Osteoblast (primary cell): ENCODE measurements at regions not wholly inside any gene's neighbourhood (a gene's known extent, or its start where the extent isn't known, plus 50 kb on each side); places are given as distances from the start of the nearest gene placed in this dataset.
A peak's percentile ranks its signal among the peaks of the same experiment; 100 is the strongest.

Experiments used
- DNase-seq: peaks from one replicate; pipeline ENCODE4 v3.0.0; 2011; ENCODE audit warnings: low spot score, mixed read lengths; ENCODE audit not compliant: insufficient read length; ENCODE audit errors: missing footprints
- H2AFZ ChIP-seq: 2 replicates; pipeline ENCODE4 v1.6.0; 2011; ENCODE audit warnings: mild to moderate bottlenecking, low read length
- H3K27ac ChIP-seq: 2 replicates; pipeline ENCODE4 v1.5.1; 2011; ENCODE audit warnings: mild to moderate bottlenecking, low read depth, low read length, moderate library complexity
- H3K27me3 ChIP-seq: 2 replicates; pipeline ENCODE4 v1.6.0; 2012; ENCODE audit warnings: mild to moderate bottlenecking, control low read depth, inconsistent platforms, low read length, moderate library complexity; ENCODE audit not compliant: insufficient read depth
- H3K36me3 ChIP-seq: 2 replicates; pipeline ENCODE4 v1.5.1; 2011; ENCODE audit warnings: mild to moderate bottlenecking, low read length, control low read depth, moderate library complexity; ENCODE audit not compliant: insufficient read depth
- H3K4me1 ChIP-seq: 2 replicates; pipeline ENCODE4 v1.5.1; 2011; ENCODE audit warnings: mild to moderate bottlenecking, low read length, control low read depth, moderate library complexity; ENCODE audit not compliant: insufficient read depth
- H3K4me2 ChIP-seq: 2 replicates; pipeline ENCODE4 v1.6.0; 2011; ENCODE audit warnings: mild to moderate bottlenecking, low read length; ENCODE audit not compliant: insufficient read depth
- H3K4me3 ChIP-seq: fragments of 200-600 bp; sonication (generic); 3 replicates; pipeline ENCODE4 v1.5.1; 2012; ENCODE audit warnings: mild to moderate bottlenecking, low read length, inconsistent platforms; ENCODE audit not compliant: insufficient read depth
- H3K79me2 ChIP-seq: 2 replicates; pipeline ENCODE4 v1.6.0; 2012; ENCODE audit warnings: mild to moderate bottlenecking, low read length, control low read depth, inconsistent platforms; ENCODE audit not compliant: insufficient read depth
- H3K9me3 ChIP-seq: 2 replicates; pipeline ENCODE4 v1.5.1; 2011; ENCODE audit warnings: low read depth, low read length, control low read depth
- H4K20me1 ChIP-seq: 2 replicates; pipeline ENCODE4 v1.6.0; 2012; ENCODE audit warnings: mild to moderate bottlenecking, low read length, control low read depth; ENCODE audit not compliant: insufficient read depth
- CTCF ChIP-seq: IDR thresholded peaks from 2 replicates; pipeline ENCODE4 v1.5.1; 2011; ENCODE audit warnings: mild to moderate bottlenecking, low read depth, low read length, moderate library complexity; ENCODE audit errors: extremely low read depth

- no peaks in the 10 kb centered on the region for H3K36me3 ChIP-seq
- no peak overlapping the region for H3K4me2 ChIP-seq
- H3K4me1 ChIP-seq = no peaks in the 10 kb centered on the region
- no peak for TF ChIP-seq CTCF
- peaks cover 2% of the 10 kb centered on the region for H3K9me3 ChIP-seq
- no peak for DNase-seq
- no peak overlapping the region for H2AFZ ChIP-seq
- H3K27ac ChIP-seq = no peak overlapping the region
- H4K20me1 ChIP-seq = no peaks in the 10 kb centered on the region
- H3K4me3 ChIP-seq = no peak overlapping the region
- no peaks in the 10 kb centered on the region for H3K27me3 ChIP-seq
- no peaks in the 10 kb centered on the region for H3K79me2 ChIP-seq
Measured at GRCh38 chr7:53426145-53426750, 390.8 kb downstream of the POM121L12 start.

GRCh38 chr7:53428045-53428444, 392.6 kb downstream of the POM121L12 start:
- Histone ChIP-seq H3K9me3 (peaks cover 2% of the 10 kb centered on the region), H3K79me2 (no peaks in the 10 kb centered on the region), H3K4me2 (no peak overlapping the region), H3K36me3 (no peaks in the 10 kb centered on the region), H3K27me3 (no peaks in the 10 kb centered on the region), H3K4me1 (no peaks in the 10 kb centered on the region), H2AFZ (no peak overlapping the region), H4K20me1 (no peaks in the 10 kb centered on the region), H3K27ac (no peak overlapping the region), H3K4me3 (no peak overlapping the region)
- TF ChIP-seq CTCF = no peak
- DNase-seq = peak; percentile 59

- no peaks in the 10 kb centered on the region for H3K36me3 ChIP-seq
- no peak overlapping the region for H3K27ac ChIP-seq
- no peak overlapping the region for H3K4me3 ChIP-seq
- H3K4me2 ChIP-seq = no peak overlapping the region
- no peaks in the 10 kb centered on the region for H4K20me1 ChIP-seq
- H2AFZ ChIP-seq = no peak overlapping the region
- H3K4me1 ChIP-seq = no peaks in the 10 kb centered on the region
- DNase-seq = no peak
- peaks cover 2% of the 10 kb centered on the region for H3K9me3 ChIP-seq
- no peaks in the 10 kb centered on the region for H3K27me3 ChIP-seq
- TF ChIP-seq CTCF = no peak
- H3K79me2 ChIP-seq = no peaks in the 10 kb centered on the region
Measured at GRCh38 chr7:53431901-53432300, 396.5 kb downstream of the POM121L12 start.

- Histone ChIP-seq H3K9me3 (peaks cover 6% of the 10 kb centered on the region), H3K27ac (no peak overlapping the region), H4K20me1 (no peaks in the 10 kb centered on the region), H3K36me3 (no peaks in the 10 kb centered on the region), H3K79me2 (no peaks in the 10 kb centered on the region), H3K4me2 (no peak overlapping the region), H2AFZ (no peak overlapping the region), H3K4me1 (no peaks in the 10 kb centered on the region), H3K4me3 (no peak overlapping the region), H3K27me3 (no peaks in the 10 kb centered on the region)
- TF ChIP-seq CTCF = no peak
- no peak for DNase-seq
Measured at GRCh38 chr7:53437336-53437735, 401.9 kb downstream of the POM121L12 start.
